AG20443 (cell line): ENCODE measurements at regions not wholly inside any gene's neighbourhood (a gene's known extent, or its start where the extent isn't known, plus 50 kb on each side); places are given as distances from the start of the nearest gene placed in this dataset.

Experiments
- DNase-seq: peaks from one replicate; pipeline ENCODE4 v3.0.0; 2012; ENCODE audit warnings: low spot score, mixed read lengths

GRCh38 chr12:59839514-59839913 is 243.7 kb downstream of the SLC16A7 start:
- no peak for DNase-seq

DNA sequence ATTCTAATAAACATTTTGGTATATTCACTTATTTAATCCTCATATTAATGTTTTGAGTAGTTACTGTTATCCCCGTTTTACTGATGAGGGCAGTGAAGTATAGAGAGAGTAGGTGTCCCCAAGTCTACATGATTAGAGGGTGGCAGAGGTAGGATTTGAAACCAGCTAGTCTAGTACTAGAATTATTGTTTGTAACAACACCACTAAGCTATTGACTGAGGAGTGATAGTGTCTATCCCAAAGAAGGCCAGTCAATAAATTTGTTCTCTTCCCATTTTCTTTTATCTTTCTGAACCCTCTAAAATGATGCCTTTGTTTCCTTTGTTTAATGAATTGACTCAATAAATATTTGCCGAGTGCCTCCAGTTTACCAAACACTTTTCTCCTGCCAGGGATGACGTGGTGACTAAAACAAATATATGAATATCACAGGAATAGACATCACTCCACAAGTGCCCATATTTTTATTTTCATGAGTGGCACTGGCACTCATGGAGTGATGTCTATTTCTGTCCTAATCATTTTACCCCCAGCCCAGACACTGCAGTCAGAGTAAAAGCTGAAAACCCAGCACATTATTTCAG is 247.5 kb downstream of the SLC16A7 start:
- DNase-seq = no peak

- no peak for DNase-seq
Measured at GRCh38 chr12:59844750-59845149, 248.9 kb downstream of the SLC16A7 start.

GRCh38 chr12:59845293-59845692 is 249.5 kb downstream of the SLC16A7 start:
- no peak for DNase-seq

DNA sequence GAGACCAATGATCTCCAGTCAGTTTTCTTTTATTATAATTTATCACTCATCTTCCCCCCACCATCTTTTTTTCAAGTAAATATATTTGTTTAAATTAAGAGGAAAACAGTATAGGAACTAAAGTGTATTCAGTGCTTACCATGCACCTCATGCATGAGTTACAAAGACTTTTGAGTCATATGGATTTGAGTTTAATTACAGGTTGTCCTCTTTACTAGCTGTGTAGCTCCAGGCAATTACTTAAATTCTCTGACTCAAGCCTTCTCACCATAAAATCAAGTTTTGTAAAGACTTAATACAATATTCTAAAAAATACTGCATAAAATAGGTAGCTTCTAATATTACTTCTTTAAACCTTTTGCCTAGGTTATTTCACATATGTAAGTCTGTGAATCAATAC is 251.3 kb downstream of the SLC16A7 start:
- no peak for DNase-seq

GRCh38 chr12:59850268-59850667 is 254.4 kb downstream of the SLC16A7 start:
- no peak for DNase-seq

DNA sequence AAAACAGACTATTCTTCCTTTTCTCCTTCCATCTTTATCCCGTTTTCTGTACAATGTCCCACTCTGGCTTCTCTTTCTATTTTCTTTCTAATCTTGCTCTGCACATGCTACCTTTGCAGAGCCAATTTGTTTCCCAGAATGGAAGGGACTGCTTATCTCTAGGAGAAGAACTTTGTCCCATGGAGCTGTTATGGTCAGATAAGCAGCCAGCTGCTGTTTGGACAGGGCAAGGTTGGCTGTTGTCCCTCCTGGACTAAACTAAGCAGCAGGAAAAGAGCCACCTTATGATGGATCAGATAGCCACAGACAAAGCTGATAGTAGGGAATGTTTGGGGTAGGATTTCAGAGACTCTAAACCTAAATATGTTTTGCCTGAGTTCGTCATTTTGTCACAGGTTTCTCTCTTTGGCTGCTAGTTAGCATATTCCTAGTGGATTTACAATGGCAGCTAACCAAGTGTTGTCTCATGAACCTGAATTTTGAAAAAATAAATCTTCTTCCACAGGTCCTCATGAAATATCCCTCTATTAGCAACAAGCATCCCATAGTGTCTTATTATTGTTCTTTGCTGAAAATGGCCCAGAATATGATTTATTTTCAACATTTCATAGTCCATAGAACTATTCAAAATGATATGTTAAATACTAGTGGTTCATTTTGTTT is 262.8 kb downstream of the SLC16A7 start:
- no peak for DNase-seq

- DNase-seq = no peak
Measured at GRCh38 chr12:59859171-59859510, 263.3 kb downstream of the SLC16A7 start.

DNA sequence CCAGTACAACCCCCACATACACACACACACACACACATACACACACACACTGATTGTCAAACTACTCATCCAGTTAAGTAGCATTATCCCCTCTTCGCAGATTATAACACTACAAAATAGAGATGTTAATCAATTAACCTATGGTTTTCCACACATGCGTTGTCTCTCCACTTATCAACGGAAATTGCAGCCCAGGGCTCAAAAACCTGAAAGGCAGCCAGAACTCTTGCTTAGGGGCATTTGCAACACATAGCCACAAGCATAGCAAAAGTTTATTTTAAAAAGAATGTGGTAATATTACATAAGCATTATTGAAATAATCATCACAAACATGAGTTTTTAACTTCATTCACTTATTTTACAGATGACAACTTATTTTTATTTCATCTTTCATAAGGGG is 265.8 kb downstream of the SLC16A7 start:
- DNase-seq = no peak

GRCh38 chr12:59867055-59867454 is 271.2 kb downstream of the SLC16A7 start:
- DNase-seq = no peak

DNA sequence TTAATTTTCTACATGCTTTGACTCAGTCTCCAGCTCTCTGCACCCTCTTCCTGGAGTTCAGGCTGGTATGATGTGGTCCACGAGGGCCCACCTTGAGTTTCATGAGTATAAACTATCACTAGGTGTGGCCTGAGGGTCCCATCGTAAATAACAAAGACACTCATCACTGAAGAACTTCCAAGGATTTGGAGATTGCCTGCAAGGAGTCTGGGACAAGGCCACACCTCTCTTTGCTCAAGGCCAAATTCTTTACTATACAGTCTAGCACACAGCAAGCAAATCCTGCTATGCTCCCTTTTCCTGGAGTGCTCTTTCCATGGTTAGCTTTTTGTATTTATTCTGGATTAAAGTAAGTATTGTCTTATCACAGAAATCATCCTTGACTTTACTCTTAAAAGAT is 271.9 kb downstream of the SLC16A7 start:
- DNase-seq = no peak

DNA sequence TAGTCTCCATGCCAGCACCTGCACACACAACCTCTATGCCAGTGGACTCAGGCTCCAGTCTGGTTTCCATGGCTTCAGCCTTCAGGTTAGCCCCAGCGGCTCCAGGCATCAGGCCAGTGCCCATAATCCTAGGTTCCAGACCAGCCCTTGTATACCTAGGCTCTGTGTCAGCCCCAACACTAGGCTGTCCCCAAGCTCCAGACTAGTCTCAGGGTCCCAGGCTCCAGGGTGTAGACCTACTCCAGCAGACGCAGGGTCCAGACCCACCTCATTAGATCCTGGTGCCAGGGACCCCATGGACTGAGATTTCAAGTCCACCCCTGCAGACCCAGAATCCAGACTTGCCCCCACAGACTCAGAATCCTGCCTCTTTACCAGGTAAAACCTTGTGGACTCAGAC is 275.9 kb downstream of the SLC16A7 start:
- no peak for DNase-seq

DNA sequence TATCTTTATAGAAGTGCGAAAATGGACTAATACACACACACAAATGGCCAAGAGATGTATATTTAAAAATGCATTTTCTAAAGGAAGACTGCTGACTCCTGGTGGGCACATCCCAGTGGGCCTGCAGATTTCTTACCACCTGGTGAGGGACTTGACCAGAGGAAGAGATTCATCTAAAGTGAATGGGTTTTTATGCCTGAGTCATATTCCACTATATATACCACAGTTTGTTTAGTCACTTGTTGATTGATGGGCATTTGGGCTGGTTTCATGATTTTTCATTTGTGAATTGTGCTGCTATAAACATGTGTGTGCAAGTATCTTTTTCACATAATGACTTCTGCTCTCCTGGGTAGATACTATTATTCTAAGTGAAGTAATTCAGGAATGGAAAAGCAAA is 277.3 kb downstream of the SLC16A7 start:
- no peak for DNase-seq

- no peak for DNase-seq
Measured at GRCh38 chr12:59874781-59875180, 279.0 kb downstream of the SLC16A7 start.

DNA sequence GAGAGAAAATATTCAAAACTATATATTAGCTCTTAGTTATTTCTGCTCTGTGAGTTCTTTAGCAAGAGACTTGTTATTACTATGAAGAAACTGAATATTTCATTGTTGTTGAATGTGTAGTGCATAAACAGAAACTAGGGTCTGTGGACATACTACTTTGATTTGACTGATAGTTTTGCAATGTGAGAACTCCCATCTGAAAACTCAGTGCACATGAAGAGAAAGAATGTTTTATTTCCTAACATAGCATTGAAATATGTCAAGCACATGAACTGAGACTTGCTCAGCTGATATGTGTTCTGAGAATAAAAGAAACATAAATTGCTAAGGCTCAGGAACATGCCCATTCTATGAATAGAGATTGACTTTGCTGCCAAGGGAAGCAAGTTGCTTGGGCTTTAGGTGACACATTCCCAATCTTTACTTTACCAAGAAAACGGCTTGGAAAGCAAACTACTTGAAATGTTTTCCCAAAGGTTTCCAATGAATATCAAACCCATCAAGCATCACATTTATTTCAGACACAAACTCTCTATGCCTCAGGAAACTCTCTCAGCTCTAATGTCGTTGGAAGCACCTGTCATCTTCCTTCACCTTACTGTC is 290.4 kb downstream of the SLC16A7 start:
- no peak for DNase-seq

GRCh38 chr12:59887178-59887577 is 291.3 kb downstream of the SLC16A7 start:
- DNase-seq = no peak

GRCh38 chr12:59890896-59891579 is 295.2 kb downstream of the SLC16A7 start:
- DNase-seq = no peak

- DNase-seq = no peak
Measured at GRCh38 chr12:59895166-59895775, 299.4 kb downstream of the SLC16A7 start.

DNA sequence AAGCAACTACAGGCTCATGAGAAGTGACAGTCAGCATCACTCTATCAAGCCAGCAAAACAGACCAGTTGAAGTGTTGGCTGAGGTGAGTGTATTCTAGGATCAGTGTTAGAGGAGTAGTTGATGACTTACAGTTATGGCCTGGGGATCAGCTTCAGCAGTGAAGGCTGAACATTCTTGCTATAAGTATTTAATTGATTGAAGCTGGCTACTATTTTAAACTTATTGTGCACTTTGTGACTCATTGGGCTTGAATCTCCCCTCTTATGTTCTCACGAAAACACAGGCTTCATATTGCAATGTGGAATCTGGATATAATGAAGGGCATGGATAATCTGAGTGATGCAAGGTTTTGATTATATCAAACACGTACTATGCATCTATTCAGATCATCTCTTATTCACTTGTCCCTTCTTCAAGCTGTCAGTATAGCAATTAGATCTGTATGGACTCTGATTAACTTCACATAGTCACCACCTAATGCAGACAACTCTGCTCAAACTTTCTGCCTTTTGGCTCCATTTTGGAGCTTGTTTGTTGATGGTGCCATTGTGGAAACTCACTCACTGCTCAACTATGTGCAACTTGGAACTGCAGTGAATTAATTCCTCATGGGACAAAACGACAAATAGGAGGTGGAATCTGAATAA is 309.2 kb downstream of the SLC16A7 start:
- peak; percentile 61 for DNase-seq

DNA sequence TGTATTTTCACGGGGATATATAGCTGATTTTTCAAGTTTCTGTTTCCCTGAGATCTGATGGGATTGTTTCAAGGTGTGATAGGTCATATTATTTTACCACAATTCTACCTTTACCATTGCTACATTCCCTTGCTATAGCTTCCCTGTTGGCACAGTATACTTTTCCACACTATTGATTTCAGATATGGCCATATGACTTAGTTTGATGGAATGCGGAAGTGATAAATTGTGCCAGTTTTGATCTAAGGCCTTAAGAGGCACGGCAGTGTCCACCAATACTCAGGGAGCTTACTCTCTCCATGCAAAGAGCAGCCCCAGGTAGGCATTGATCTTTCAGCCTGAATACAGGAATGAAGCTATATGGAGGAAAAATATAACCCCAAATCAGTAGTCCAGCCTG is 315.7 kb downstream of the SLC16A7 start:
- no peak for DNase-seq

- no peak for DNase-seq
Measured at GRCh38 chr12:59916988-59917387, 321.2 kb downstream of the SLC16A7 start.

GRCh38 chr12:59927032-59927431 is 331.2 kb downstream of the SLC16A7 start:
- DNase-seq = no peak
